WTC11 (cell line): ENCODE measurements at regions not wholly inside any gene's neighbourhood (a gene's known extent, or its start where the extent isn't known, plus 50 kb on each side); places are given as distances from the start of the nearest gene placed in this dataset.

Experiments used
- ATAC-seq: fragments of 200-7000 bp; cut with Tn5 transposase; 2 replicates; pipeline ENCODE4 v1.10.0; 2021; ENCODE audit warnings: mild to moderate bottlenecking, moderate library complexity
- CTCF ChIA-PET: fragments of 300-600 bp; sonication (Branson Sonifier 250); formaldehyde crosslinking; loops from one replicate; lab custom pipeline; 2021; ENCODE audit warnings: antibody characterized with exemption; lab: Charles Lee
- POLR2A ChIA-PET: fragments of 350-600 bp; sonication (Branson Sonifier 250); formaldehyde crosslinking; loops from one replicate; lab custom pipeline; 2021; ENCODE audit warnings: antibody characterized with exemption; lab: Charles Lee
- DNase-seq: peaks from one replicate; pipeline ENCODE4 v3.0.0; 2021; ENCODE audit warnings: low spot score
- H3K27ac Mint-ChIP-seq: 2 replicates; pipeline ENCODE4 v1.8.0; 2021; ENCODE audit warnings: mixed read lengths
- H3K27me3 Mint-ChIP-seq: 2 replicates; pipeline ENCODE4 v1.8.0; 2021; ENCODE audit warnings: low read depth, mild to moderate bottlenecking, moderate library complexity, mixed read lengths
- H3K36me3 Mint-ChIP-seq: 2 replicates; pipeline ENCODE4 v1.8.0; 2021; ENCODE audit warnings: mixed read lengths
- H3K4me1 Mint-ChIP-seq: 2 replicates; pipeline ENCODE4 v1.8.0; 2022; ENCODE audit warnings: mixed read lengths
- H3K4me3 Mint-ChIP-seq: 2 replicates; pipeline ENCODE4 v1.8.0; 2021; ENCODE audit warnings: mild to moderate bottlenecking, moderate library complexity, mixed read lengths
- H3K9me3 Mint-ChIP-seq: 2 replicates; pipeline ENCODE4 v1.8.0; 2021; ENCODE audit warnings: mixed read lengths
- AFF4 ChIP-seq: sonication (generic); formaldehyde crosslinking; IDR thresholded peaks from 2 replicates; pipeline ENCODE4 v1.8.1; 2023; ENCODE audit warnings: mild to moderate bottlenecking, missing genetic modification reagents, borderline replicate concordance
- ATF3 ChIP-seq: sonication (generic); formaldehyde crosslinking; conservative IDR thresholded peaks from 2 replicates; pipeline ENCODE4 v1.8.1; 2022; ENCODE audit warnings: mild to moderate bottlenecking, missing genetic modification reagents
- CREB1 ChIP-seq: sonication (generic); formaldehyde crosslinking; IDR thresholded peaks from 2 replicates; pipeline ENCODE4 v1.8.0; 2023; ENCODE audit warnings: mild to moderate bottlenecking, missing genetic modification reagents
- CREM ChIP-seq: sonication (generic); formaldehyde crosslinking; IDR thresholded peaks from 2 replicates; pipeline ENCODE4 v1.8.1; 2022; ENCODE audit warnings: mild to moderate bottlenecking, missing genetic modification reagents, moderate library complexity
- FOXK1 ChIP-seq: sonication (generic); formaldehyde crosslinking; IDR thresholded peaks from 2 replicates; pipeline ENCODE4 v1.8.0; 2022; ENCODE audit warnings: mild to moderate bottlenecking, moderate library complexity, missing genetic modification reagents
- GRHL2 ChIP-seq: fragments of 250-450 bp; sonication (Bioruptor Pico); IDR thresholded peaks from 2 replicates; pipeline ENCODE4 v1.8.0; 2022; ENCODE audit warnings: mild to moderate bottlenecking, moderate library complexity; ENCODE audit not compliant: insufficient replicate concordance, severe bottlenecking
- JUN ChIP-seq: sonication (generic); formaldehyde crosslinking; IDR thresholded peaks from 2 replicates; pipeline ENCODE4 v1.8.0; 2023; ENCODE audit warnings: mild to moderate bottlenecking, missing genetic modification reagents
- MLX ChIP-seq: sonication (generic); formaldehyde crosslinking; IDR thresholded peaks from 2 replicates; pipeline ENCODE4 v1.8.1; 2023; ENCODE audit warnings: mild to moderate bottlenecking, missing genetic modification reagents, moderate library complexity
- NFYB ChIP-seq: sonication (generic); formaldehyde crosslinking; conservative IDR thresholded peaks from 2 replicates; pipeline ENCODE4 v1.8.0; 2022; ENCODE audit warnings: low read depth, missing genetic modification reagents
- NR1H2 ChIP-seq: sonication (generic); formaldehyde crosslinking; IDR thresholded peaks from 2 replicates; pipeline ENCODE4 v1.9.0; 2021; ENCODE audit warnings: mild to moderate bottlenecking, moderate library complexity, missing genetic modification reagents
- NR2C2 ChIP-seq: sonication (generic); formaldehyde crosslinking; IDR thresholded peaks from 2 replicates; pipeline ENCODE4 v1.8.0; 2022; ENCODE audit warnings: mild to moderate bottlenecking, missing genetic modification reagents
- NR3C1 ChIP-seq: sonication (generic); formaldehyde crosslinking; conservative IDR thresholded peaks from 2 replicates; pipeline ENCODE4 v1.8.1; 2023; ENCODE audit warnings: low read depth, mild to moderate bottlenecking, missing genetic modification reagents
- SMAD3 ChIP-seq: sonication (generic); formaldehyde crosslinking; IDR thresholded peaks from 2 replicates; pipeline ENCODE4 v1.8.0; 2022; ENCODE audit warnings: missing genetic modification reagents, mild to moderate bottlenecking, borderline replicate concordance
- SMAD4 ChIP-seq: sonication (generic); formaldehyde crosslinking; IDR thresholded peaks from 2 replicates; pipeline ENCODE4 v1.8.0; 2022; ENCODE audit warnings: mild to moderate bottlenecking, missing genetic modification reagents
- ZNF121 ChIP-seq: sonication (generic); formaldehyde crosslinking; IDR thresholded peaks from 2 replicates; pipeline ENCODE4 v1.8.0; 2023; ENCODE audit warnings: missing genetic modification reagents
- ZNF219 ChIP-seq: sonication (generic); formaldehyde crosslinking; IDR thresholded peaks from 2 replicates; pipeline ENCODE4 v1.8.0; 2023; ENCODE audit warnings: missing genetic modification reagents, mild to moderate bottlenecking, borderline replicate concordance
- ZNF317 ChIP-seq: sonication (generic); formaldehyde crosslinking; IDR thresholded peaks from 2 replicates; pipeline ENCODE4 v1.8.1; 2023; ENCODE audit warnings: low read depth, mild to moderate bottlenecking, moderate library complexity, missing genetic modification reagents, borderline replicate concordance
- ZNF416 ChIP-seq: fragments of 250-450 bp; sonication (Bioruptor Pico); IDR thresholded peaks from 2 replicates; pipeline ENCODE4 v1.9.0; 2021; ENCODE audit warnings: mild to moderate bottlenecking, inconsistent platforms
- ZNF671 ChIP-seq: fragments of 250-450 bp; sonication (Bioruptor Pico); IDR thresholded peaks from 2 replicates; pipeline ENCODE4 v1.8.0; 2021; ENCODE audit warnings: mild to moderate bottlenecking
- TF ChIP-seq, protein P1 (sequence below): sonication (generic); formaldehyde crosslinking; IDR thresholded peaks from 2 replicates; pipeline ENCODE4 v1.8.1; 2023; ENCODE audit warnings: mild to moderate bottlenecking, moderate library complexity, missing genetic modification reagents
- TF ChIP-seq, protein P2 (sequence below): sonication (generic); formaldehyde crosslinking; IDR thresholded peaks from 2 replicates; pipeline ENCODE4 v1.8.0; 2023; ENCODE audit warnings: missing genetic modification reagents
- TF ChIP-seq, protein P3 (sequence below): sonication (generic); formaldehyde crosslinking; IDR thresholded peaks from 2 replicates; pipeline ENCODE4 v1.8.1; 2023; ENCODE audit warnings: mild to moderate bottlenecking, missing genetic modification reagents, moderate library complexity

DNA sequence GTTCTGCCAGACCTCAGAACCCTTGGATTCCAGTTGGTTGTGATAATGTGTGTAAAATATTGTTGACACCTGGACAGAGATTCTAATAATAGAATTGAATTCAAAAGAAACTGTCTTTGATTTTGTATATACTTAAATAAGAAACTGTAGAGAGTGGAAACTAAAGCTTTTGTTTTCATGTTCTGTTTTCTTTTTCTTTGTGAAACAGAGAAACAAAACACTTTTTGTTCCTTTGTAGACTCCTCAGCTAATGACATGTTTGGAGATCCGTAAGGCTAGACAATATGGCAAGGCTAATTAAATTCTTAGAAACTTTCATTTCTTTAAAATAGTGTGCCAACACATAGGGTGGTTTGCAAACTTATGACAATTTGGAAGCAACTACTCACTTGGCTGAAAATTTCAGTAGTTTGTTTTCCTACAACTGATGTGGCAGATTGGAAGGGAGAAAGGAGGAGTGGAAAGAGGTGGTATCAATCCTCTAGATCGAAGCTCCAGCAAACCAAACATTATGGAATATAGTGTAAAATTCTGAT lies 90.9 kb upstream of the FAT1 start (continued):
- no peak for TF ChIP-seq FOXK1 (CRISPR knock-in tag)
- TF ChIP-seq, protein P1, sequence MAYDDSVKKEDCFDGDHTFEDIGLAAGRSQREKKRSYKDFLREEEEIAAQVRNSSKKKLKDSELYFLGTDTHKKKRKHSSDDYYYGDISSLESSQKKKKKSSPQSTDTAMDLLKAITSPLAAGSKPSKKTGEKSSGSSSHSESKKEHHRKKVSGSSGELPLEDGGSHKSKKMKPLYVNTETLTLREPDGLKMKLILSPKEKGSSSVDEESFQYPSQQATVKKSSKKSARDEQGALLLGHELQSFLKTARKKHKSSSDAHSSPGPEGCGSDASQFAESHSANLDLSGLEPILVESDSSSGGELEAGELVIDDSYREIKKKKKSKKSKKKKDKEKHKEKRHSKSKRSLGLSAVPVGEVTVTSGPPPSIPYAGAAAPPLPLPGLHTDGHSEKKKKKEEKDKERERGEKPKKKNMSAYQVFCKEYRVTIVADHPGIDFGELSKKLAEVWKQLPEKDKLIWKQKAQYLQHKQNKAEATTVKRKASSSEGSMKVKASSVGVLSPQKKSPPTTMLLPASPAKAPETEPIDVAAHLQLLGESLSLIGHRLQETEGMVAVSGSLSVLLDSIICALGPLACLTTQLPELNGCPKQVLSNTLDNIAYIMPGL (CRISPR knock-in tag) = no peak

DNA sequence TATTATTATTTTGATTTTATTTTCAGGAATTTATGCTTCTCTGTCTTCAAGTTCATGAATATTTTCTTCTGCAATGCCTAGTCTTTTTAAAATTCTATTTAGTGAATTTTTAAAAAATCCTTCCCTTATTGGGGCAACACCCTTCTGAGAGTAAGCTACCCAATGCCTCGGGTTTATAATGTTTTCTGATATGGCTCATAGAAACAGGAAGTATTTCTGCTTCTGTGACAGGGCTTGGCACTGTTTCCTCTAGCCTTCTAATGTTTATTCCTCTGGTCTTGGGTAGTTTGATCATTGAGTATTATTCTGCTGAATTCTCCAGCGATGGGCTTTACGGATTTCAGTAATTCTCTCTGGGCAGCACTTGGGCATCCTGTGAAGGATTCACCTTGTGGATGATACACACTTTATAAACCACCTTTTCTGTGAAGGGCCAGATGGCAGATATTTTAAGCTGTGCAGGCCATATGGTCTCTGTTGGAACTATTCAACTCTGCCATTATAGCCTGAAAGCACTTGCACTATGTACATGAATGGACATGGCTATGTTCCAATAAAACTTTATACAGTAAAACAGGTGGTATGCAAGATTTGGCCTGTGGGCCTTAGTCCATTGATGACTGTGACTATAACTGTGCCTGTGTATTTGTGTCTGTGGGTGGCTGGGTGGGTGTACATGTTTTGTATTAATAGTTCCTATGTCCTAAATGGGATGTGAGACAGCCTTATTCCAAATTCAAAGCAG lies 95.9 kb upstream of the FAT1 start:
- no peak for ATAC-seq
- H3K36me3 Mint-ChIP-seq = no peaks in the 10 kb centered on the region
- POLR2A ChIA-PET = no interaction called here
- H3K9me3 Mint-ChIP-seq = no peaks in the 10 kb centered on the region
- H3K4me3 Mint-ChIP-seq = no peak overlapping the region
- no peak for TF ChIP-seq ZNF219 (CRISPR knock-in tag)
- no peak for TF ChIP-seq ZNF671
- no peak for TF ChIP-seq CREB1 (CRISPR knock-in tag)
- no peak for TF ChIP-seq ZNF416 (CRISPR knock-in tag)
- no peak for TF ChIP-seq ZNF121 (CRISPR knock-in tag)
- TF ChIP-seq MLX (CRISPR knock-in tag) = no peak
- TF ChIP-seq NR1H2 (CRISPR knock-in tag) = no peak
- TF ChIP-seq, protein P2, sequence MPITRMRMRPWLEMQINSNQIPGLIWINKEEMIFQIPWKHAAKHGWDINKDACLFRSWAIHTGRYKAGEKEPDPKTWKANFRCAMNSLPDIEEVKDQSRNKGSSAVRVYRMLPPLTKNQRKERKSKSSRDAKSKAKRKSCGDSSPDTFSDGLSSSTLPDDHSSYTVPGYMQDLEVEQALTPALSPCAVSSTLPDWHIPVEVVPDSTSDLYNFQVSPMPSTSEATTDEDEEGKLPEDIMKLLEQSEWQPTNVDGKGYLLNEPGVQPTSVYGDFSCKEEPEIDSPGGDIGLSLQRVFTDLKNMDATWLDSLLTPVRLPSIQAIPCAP (CRISPR knock-in tag) = no peak
- no peak for TF ChIP-seq ATF3 (CRISPR knock-in tag)
- TF ChIP-seq JUN = no peak
- TF ChIP-seq NR3C1 (CRISPR knock-in tag) = no peak
- no peak for TF ChIP-seq NFYB (CRISPR knock-in tag)
- TF ChIP-seq, all 79 proteins: peak for 0
- peaks cover 4% of the 10 kb centered on the region for H3K4me1 Mint-ChIP-seq
- CTCF ChIA-PET = no interaction called here
- no peaks in the 10 kb centered on the region; the same call in 1 of the 2 replicates for H3K27me3 Mint-ChIP-seq
- no peak overlapping the region for H3K27ac Mint-ChIP-seq
- DNase-seq = no peak

DNA sequence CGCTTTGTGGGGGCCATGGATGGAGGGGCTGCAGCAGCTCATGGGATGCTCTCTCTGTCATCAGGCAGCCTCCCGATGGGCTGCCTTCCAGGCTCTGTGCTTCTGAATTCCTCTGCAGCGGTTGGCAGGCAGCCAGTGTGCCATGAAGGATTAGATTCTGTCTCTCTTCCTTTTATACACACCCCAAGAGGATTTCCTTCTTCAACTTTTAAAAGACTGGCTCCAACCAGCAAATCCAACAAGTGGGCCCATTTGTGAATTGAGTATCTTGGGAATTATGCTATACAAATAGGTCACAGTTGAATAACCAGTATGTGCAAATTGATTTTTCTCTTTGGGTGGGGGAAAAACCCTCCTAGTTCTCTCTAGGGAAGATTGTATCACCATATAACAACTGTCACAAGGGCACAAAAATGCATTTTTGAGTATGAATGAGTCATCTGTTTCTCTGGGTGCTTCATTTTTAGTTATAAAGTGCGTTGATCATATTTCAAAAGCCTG lies 96.8 kb upstream of the FAT1 start:
- ATAC-seq = no peak
- H3K27ac Mint-ChIP-seq = no peak overlapping the region
- CTCF ChIA-PET = no interaction called here
- POLR2A ChIA-PET = no interaction called here
- peaks cover 4% of the 10 kb centered on the region for H3K4me1 Mint-ChIP-seq
- no peak for DNase-seq
- H3K36me3 Mint-ChIP-seq = no peaks in the 10 kb centered on the region
- no peak overlapping the region for H3K4me3 Mint-ChIP-seq
- H3K9me3 Mint-ChIP-seq = no peaks in the 10 kb centered on the region
- TF ChIP-seq MLX (CRISPR knock-in tag) (no peak), GRHL2 (CRISPR knock-in tag) (no peak), NR2C2 (CRISPR knock-in tag) (no peak), AFF4 (CRISPR knock-in tag) (no peak), SMAD3 (CRISPR knock-in tag) (no peak), NR1H2 (CRISPR knock-in tag) (no peak), CREM (CRISPR knock-in tag) (no peak), ZNF317 (CRISPR knock-in tag) (no peak), SMAD4 (CRISPR knock-in tag) (no peak)
- TF ChIP-seq, protein P1 (CRISPR knock-in tag) = no peak
- TF ChIP-seq, protein P3, sequence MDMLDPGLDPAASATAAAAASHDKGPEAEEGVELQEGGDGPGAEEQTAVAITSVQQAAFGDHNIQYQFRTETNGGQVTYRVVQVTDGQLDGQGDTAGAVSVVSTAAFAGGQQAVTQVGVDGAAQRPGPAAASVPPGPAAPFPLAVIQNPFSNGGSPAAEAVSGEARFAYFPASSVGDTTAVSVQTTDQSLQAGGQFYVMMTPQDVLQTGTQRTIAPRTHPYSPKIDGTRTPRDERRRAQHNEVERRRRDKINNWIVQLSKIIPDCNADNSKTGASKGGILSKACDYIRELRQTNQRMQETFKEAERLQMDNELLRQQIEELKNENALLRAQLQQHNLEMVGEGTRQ (CRISPR knock-in tag) = no peak
- H3K27me3 Mint-ChIP-seq = no peaks in the 10 kb centered on the region; the same call in 1 of the 2 replicates
